ENCODE measurements at regions not wholly inside any gene's neighbourhood (a gene's known extent, or its start where the extent isn't known, plus 50 kb on each side); places are given as distances from the start of the nearest gene placed in this dataset.

DNA sequence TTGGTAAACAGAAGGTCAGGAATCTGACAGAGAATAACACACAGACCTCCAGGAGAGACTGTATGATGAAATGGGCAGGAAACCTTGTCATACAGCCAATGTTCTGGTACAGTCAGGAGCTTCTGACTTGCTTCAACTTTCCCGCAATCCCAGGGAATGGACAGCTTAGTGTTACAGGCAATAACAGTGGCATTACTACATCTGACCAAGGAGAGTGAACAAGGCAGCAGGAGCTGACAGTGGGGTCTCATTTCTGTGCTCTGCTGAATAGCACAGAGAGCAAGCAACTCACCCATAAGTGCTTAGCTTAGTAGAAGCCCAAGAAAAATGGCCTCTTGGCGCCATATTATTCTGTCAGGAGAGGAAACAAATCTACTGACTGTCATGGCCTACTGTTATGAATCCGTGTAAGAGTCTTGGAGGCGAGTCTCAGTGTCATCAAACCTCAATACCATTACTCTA, 186.2 kb upstream of the MTPN start:
- peaks cover 0 to 7% of the 10 kb centered on the region in 2 donors for H3K9me3 ChIP-seq (ENCODE audit: control insufficient read depth in 1 of 2, low read length in 2 of 2)
- no peak overlapping the region for H3K9ac ChIP-seq (ENCODE audit: low read depth in 1 of 2, low read length in 2 of 2)
- H3K4me1 ChIP-seq (ENCODE audit: control insufficient read depth in 1 of 2, insufficient read depth in 2 of 2, low read length in 2 of 2), result no peaks in the 10 kb centered on the region
- no peaks in the 10 kb centered on the region for H3K36me3 ChIP-seq (ENCODE audit: control insufficient read depth in 1 of 2, insufficient read depth in 2 of 2, low read length in 2 of 2)
- no peak overlapping the region for H3K27ac ChIP-seq (ENCODE audit: low read depth, low read length)
- no peak overlapping the region for H3K4me3 ChIP-seq (ENCODE audit: low read depth in 1 of 2, low read length in 2 of 2)
- H3K27me3 ChIP-seq (ENCODE audit: control insufficient read depth in 1 of 2, insufficient read depth in 2 of 2, low read length in 2 of 2), result no peaks in the 10 kb centered on the region

DNA sequence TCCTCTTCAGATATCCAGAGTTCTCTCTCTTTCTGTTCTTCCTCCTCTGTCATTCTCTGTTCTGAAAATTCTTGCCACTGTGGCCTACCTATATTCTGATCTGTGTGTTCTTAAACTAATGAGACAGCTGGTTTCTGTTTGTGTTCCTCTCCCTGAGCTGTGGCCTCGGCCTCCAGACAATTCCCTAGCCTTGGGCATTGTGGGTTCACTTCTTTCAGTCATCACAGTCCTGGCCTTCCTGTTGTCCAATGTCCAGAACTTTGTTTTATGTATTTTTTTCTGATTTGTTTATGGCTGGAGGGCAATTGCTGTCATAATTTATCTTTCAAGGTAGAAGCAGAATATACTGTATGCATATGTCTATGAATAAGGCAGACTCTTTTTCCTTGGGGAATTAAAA, 173.2 kb upstream of the MTPN start:
- H3K9ac ChIP-seq (ENCODE audit: low read depth in 1 of 2, low read length in 2 of 2), result no peak overlapping the region
- H3K9me3 ChIP-seq (ENCODE audit: control insufficient read depth in 1 of 2, low read length in 2 of 2), result no peaks in the 10 kb centered on the region
- H3K27me3 ChIP-seq (ENCODE audit: control insufficient read depth in 1 of 2, insufficient read depth in 2 of 2, low read length in 2 of 2), result no peaks in the 10 kb centered on the region
- no peaks in the 10 kb centered on the region for H3K36me3 ChIP-seq (ENCODE audit: control insufficient read depth in 1 of 2, insufficient read depth in 2 of 2, low read length in 2 of 2)
- no peaks in the 10 kb centered on the region for H3K4me1 ChIP-seq (ENCODE audit: control insufficient read depth in 1 of 2, insufficient read depth in 2 of 2, low read length in 2 of 2)
- H3K27ac ChIP-seq (ENCODE audit: low read depth, low read length), result no peak overlapping the region
- H3K4me3 ChIP-seq (ENCODE audit: low read depth in 1 of 2, low read length in 2 of 2), result no peak overlapping the region

DNA sequence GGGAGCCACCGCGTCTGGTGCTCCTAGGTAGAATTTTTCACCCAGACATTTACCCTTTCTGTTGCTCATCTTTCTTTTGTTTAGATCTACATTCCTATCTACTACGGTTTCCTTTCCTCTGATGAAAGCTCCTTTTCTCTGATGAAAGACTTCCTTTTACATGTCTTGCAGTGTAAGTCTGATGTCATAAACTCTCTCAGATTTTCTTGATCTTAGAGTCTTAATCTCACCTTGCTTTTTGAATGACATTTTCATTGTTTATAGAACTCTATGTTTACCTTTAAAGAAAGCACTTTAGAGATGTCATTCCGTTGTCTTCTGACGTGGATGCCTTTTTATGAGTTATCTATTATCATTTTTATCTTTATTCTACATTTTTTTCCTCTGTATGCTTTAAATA, 171.8 kb upstream of the MTPN start:
- no peaks in the 10 kb centered on the region for H3K9me3 ChIP-seq (ENCODE audit: control insufficient read depth in 1 of 2, low read length in 2 of 2)

DNA sequence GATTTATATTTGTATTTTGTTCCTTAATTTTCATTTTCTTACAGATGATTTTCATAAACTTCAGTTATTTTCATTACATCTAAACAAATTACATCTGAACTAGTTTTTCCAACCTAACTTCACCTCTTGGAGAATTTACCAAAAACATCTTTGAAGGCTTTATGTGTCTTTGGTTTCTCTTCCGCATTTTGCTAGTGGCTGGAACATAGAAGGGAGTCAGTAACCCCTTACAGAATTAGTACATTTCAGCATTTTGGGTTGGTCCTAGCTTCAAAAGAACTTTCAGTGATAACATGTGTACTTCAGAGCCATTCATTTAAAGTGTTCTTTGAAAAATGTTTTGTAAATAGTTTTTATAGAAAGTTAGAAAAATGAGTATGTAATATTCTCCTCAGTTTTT, 169.8 kb upstream of the MTPN start:
- Histone ChIP-seq H3K9me3 (ENCODE audit: control insufficient read depth in 1 of 2, low read length in 2 of 2) (no peaks in the 10 kb centered on the region), H3K9ac (ENCODE audit: low read depth in 1 of 2, low read length in 2 of 2) (no peak overlapping the region), H3K4me3 (ENCODE audit: low read depth in 1 of 2, low read length in 2 of 2) (no peak overlapping the region), H3K36me3 (ENCODE audit: control insufficient read depth in 1 of 2, insufficient read depth in 2 of 2, low read length in 2 of 2) (no peaks in the 10 kb centered on the region), H3K27me3 (ENCODE audit: control insufficient read depth in 1 of 2, insufficient read depth in 2 of 2, low read length in 2 of 2) (no peaks in the 10 kb centered on the region), H3K27ac (ENCODE audit: low read depth, low read length) (no peak overlapping the region), H3K4me1 (ENCODE audit: control insufficient read depth in 1 of 2, insufficient read depth in 2 of 2, low read length in 2 of 2) (no peaks in the 10 kb centered on the region)

More for the DNA sequence above, 171.8 kb upstream of the MTPN start:
- Histone ChIP-seq H3K36me3 (ENCODE audit: control insufficient read depth in 1 of 2, insufficient read depth in 2 of 2, low read length in 2 of 2) (no peaks in the 10 kb centered on the region), H3K4me3 (ENCODE audit: low read depth in 1 of 2, low read length in 2 of 2) (no peak overlapping the region), H3K4me1 (ENCODE audit: control insufficient read depth in 1 of 2, insufficient read depth in 2 of 2, low read length in 2 of 2) (no peaks in the 10 kb centered on the region), H3K27ac (ENCODE audit: low read depth, low read length) (no peak overlapping the region), H3K27me3 (ENCODE audit: control insufficient read depth in 1 of 2, insufficient read depth in 2 of 2, low read length in 2 of 2) (no peaks in the 10 kb centered on the region), H3K9ac (ENCODE audit: low read depth in 1 of 2, low read length in 2 of 2) (no peak overlapping the region)

DNA sequence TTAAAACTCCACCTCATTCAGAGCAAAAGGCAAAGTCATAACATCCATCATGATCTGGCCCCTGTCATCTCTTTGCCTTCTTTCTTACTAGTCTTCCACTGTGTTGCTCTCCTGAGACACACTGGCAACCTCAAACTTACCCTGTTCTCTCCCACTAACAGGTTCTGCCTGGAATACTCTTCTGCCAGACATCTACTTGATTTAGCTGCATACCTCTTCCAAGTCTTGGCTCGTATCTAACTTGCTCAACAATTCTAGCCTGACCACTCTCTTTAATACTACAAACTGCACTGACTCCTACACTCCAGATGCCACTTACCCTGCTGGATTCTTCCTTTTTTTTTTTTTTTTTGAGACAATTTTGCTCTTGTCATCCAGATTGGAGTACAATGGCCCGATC, 167.0 kb upstream of the MTPN start:
- Histone ChIP-seq H3K9me3 (ENCODE audit: control insufficient read depth in 1 of 2, low read length in 2 of 2) (no peaks in the 10 kb centered on the region), H3K36me3 (ENCODE audit: control insufficient read depth in 1 of 2, insufficient read depth in 2 of 2, low read length in 2 of 2) (no peaks in the 10 kb centered on the region), H3K9ac (ENCODE audit: low read depth in 1 of 2, low read length in 2 of 2) (no peak overlapping the region), H3K27me3 (ENCODE audit: control insufficient read depth in 1 of 2, insufficient read depth in 2 of 2, low read length in 2 of 2) (no peaks in the 10 kb centered on the region), H3K27ac (ENCODE audit: low read depth, low read length) (no peak overlapping the region), H3K4me3 (ENCODE audit: low read depth in 1 of 2, low read length in 2 of 2) (no peak overlapping the region), H3K4me1 (ENCODE audit: control insufficient read depth in 1 of 2, insufficient read depth in 2 of 2, low read length in 2 of 2) (no peaks in the 10 kb centered on the region)

DNA sequence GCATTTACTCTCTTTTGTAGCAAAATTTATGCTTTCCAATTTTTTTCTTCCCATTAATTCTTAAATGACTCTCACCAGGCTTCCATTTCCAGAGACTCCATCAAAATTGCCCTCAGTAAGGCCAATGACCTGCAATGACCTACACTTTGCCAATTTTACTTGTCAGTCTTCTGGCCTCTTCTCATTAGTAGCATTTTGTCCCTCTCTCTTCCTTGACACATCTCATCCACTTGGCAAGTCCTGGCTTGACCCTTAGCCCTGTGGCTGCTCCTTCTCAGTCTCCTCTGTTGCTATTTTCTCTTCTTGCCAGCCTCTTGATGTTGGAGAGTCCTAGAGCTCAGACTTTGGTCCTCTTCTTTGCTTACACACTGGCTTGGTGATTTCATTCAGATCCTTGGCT, 166.1 kb upstream of the MTPN start:
- Histone ChIP-seq H3K9ac (ENCODE audit: low read depth in 1 of 2, low read length in 2 of 2) (no peak overlapping the region), H3K36me3 (ENCODE audit: control insufficient read depth in 1 of 2, insufficient read depth in 2 of 2, low read length in 2 of 2) (no peaks in the 10 kb centered on the region), H3K4me3 (ENCODE audit: low read depth in 1 of 2, low read length in 2 of 2) (no peak overlapping the region), H3K27ac (ENCODE audit: low read depth, low read length) (no peak overlapping the region), H3K4me1 (ENCODE audit: control insufficient read depth in 1 of 2, insufficient read depth in 2 of 2, low read length in 2 of 2) (no peaks in the 10 kb centered on the region), H3K27me3 (ENCODE audit: control insufficient read depth in 1 of 2, insufficient read depth in 2 of 2, low read length in 2 of 2) (no peaks in the 10 kb centered on the region), H3K9me3 (ENCODE audit: control insufficient read depth in 1 of 2, low read length in 2 of 2) (no peaks in the 10 kb centered on the region)

DNA sequence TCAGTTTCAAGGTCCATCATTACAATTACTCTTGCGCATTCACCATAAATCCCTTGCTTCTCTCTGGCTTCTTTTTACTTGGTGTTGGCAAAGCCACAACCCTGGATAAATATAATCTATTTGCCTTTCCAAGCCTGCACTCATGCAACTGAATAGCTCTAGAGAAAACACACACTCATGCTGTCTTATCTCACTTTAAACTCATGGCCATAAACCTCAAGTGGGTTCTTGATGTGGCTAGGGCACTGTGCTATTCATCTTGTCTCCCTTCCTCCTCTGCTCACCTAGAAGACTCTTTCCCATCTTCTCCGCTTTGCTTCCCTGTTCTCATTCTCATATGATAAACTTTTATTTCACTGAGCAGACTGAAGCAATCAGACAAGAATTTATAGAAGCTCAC, 165.4 kb upstream of the MTPN start:
- no peaks in the 10 kb centered on the region for H3K36me3 ChIP-seq (ENCODE audit: control insufficient read depth in 1 of 2, insufficient read depth in 2 of 2, low read length in 2 of 2)
- H3K4me1 ChIP-seq (ENCODE audit: control insufficient read depth in 1 of 2, insufficient read depth in 2 of 2, low read length in 2 of 2), result no peaks in the 10 kb centered on the region
- H3K27ac ChIP-seq (ENCODE audit: low read depth, low read length), result no peak overlapping the region
- no peaks in the 10 kb centered on the region for H3K9me3 ChIP-seq (ENCODE audit: control insufficient read depth in 1 of 2, low read length in 2 of 2)
- H3K4me3 ChIP-seq (ENCODE audit: low read depth in 1 of 2, low read length in 2 of 2), result no peak overlapping the region
- no peaks in the 10 kb centered on the region for H3K27me3 ChIP-seq (ENCODE audit: control insufficient read depth in 1 of 2, insufficient read depth in 2 of 2, low read length in 2 of 2)
- H3K9ac ChIP-seq (ENCODE audit: low read depth in 1 of 2, low read length in 2 of 2), result no peak overlapping the region

DNA sequence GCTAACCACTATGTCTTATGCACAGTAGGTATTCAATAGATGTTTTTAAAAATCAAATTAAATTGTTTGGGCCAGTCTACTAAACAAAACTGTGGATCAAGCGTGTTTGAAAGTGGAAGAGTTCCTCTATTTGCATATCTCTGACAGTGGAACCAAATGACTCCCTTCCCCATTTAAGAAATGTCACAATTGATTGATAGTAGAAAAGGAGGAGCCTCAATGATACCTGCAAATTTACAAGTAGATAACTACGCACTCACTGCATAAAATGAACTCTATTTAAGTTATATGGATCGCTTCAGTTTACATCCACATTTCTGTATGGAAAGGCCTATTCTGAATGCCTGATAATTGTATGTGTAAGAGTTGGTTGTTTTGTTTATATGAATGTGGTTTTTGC, 163.3 kb upstream of the MTPN start:
- Histone ChIP-seq H3K4me1 (ENCODE audit: control insufficient read depth in 1 of 2, insufficient read depth in 2 of 2, low read length in 2 of 2) (no peaks in the 10 kb centered on the region), H3K27ac (ENCODE audit: low read depth, low read length) (no peak overlapping the region), H3K4me3 (ENCODE audit: low read depth in 1 of 2, low read length in 2 of 2) (no peak overlapping the region), H3K36me3 (ENCODE audit: control insufficient read depth in 1 of 2, insufficient read depth in 2 of 2, low read length in 2 of 2) (no peaks in the 10 kb centered on the region), H3K27me3 (ENCODE audit: control insufficient read depth in 1 of 2, insufficient read depth in 2 of 2, low read length in 2 of 2) (no peaks in the 10 kb centered on the region), H3K9ac (ENCODE audit: low read depth in 1 of 2, low read length in 2 of 2) (no peak overlapping the region), H3K9me3 (ENCODE audit: control insufficient read depth in 1 of 2, low read length in 2 of 2) (no peaks in the 10 kb centered on the region)

DNA sequence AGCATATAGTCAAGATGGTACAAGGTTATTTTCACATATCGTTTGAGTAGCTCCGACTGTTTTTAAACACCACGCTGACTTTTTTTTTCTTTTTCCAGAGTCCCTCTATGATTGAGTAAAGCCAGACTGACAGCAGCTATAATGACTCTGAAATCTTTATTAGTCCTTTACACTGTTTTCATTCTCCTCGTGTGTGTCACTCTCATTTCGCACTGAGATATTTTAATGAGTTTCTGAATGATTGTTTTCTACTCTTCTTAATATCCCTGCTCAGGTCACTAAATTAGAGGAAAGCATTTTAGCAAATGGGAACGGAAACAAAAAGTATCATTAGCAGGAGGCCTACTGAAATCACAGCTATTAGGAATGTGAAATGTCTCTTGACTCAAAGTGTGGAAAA, 162.3 kb upstream of the MTPN start:
- Histone ChIP-seq H3K9me3 (ENCODE audit: control insufficient read depth in 1 of 2, low read length in 2 of 2) (no peaks in the 10 kb centered on the region), H3K36me3 (ENCODE audit: control insufficient read depth in 1 of 2, insufficient read depth in 2 of 2, low read length in 2 of 2) (no peaks in the 10 kb centered on the region), H3K4me1 (ENCODE audit: control insufficient read depth in 1 of 2, insufficient read depth in 2 of 2, low read length in 2 of 2) (no peaks in the 10 kb centered on the region), H3K27ac (ENCODE audit: low read depth, low read length) (no peak overlapping the region), H3K9ac (ENCODE audit: low read depth in 1 of 2, low read length in 2 of 2) (no peak overlapping the region), H3K27me3 (ENCODE audit: control insufficient read depth in 1 of 2, insufficient read depth in 2 of 2, low read length in 2 of 2) (no peaks in the 10 kb centered on the region), H3K4me3 (ENCODE audit: low read depth in 1 of 2, low read length in 2 of 2) (no peak overlapping the region)

DNA sequence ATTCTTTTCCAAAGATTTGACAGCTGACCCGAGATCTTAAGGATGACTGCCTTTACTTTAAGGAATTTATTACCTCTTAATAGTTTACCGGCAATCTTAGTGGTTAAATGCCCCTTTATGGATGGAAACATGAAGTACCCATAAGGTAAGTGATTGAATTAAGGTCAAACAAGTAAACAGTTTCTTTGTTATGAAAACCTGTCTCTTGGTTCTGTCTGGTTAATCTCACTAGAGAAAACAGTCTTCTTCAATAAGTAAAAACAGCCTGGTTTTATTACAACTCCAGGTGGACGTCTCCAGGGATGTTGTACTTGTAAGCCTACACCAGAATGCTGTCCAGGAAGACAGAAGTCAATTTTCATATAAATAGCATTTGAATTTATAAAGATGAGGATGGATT, 161.8 kb upstream of the MTPN start:
- H3K9ac ChIP-seq (ENCODE audit: low read depth in 1 of 2, low read length in 2 of 2), result no peak overlapping the region
- no peaks in the 10 kb centered on the region for H3K4me1 ChIP-seq (ENCODE audit: control insufficient read depth in 1 of 2, insufficient read depth in 2 of 2, low read length in 2 of 2)
- no peaks in the 10 kb centered on the region for H3K9me3 ChIP-seq (ENCODE audit: control insufficient read depth in 1 of 2, low read length in 2 of 2)
- no peaks in the 10 kb centered on the region for H3K27me3 ChIP-seq (ENCODE audit: control insufficient read depth in 1 of 2, insufficient read depth in 2 of 2, low read length in 2 of 2)
- no peak overlapping the region for H3K27ac ChIP-seq (ENCODE audit: low read depth, low read length)
- no peak overlapping the region for H3K4me3 ChIP-seq (ENCODE audit: low read depth in 1 of 2, low read length in 2 of 2)
- no peaks in the 10 kb centered on the region for H3K36me3 ChIP-seq (ENCODE audit: control insufficient read depth in 1 of 2, insufficient read depth in 2 of 2, low read length in 2 of 2)

DNA sequence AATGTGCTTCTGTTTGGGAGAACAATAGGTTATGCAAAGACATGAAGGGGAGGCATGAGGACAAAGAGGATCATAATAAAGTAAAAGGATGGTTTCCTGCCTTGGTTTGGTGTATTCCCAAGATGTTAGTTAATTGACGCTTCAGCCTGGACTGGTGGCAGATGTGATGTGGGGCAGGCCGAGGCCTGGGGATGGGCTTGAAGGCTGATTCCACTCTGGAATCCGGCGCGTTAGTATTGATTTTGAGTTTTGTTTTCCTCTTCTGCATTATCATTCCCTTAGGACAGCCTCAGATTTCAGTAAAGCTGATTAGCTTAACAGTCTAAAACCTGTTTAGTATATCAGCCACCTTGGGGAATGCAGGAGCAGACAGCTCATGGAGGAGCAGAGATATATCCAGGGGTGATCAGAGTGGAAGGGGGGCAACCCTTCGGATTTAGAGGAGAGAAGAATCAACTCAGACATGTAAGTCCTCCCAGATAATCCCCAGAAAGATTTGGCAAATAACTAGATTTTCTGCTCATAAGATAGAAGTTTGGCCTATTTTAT, 159.8 kb upstream of the MTPN start:
- H3K36me3 ChIP-seq (ENCODE audit: control insufficient read depth in 1 of 2, insufficient read depth in 2 of 2, low read length in 2 of 2), result no peaks in the 10 kb centered on the region
- H3K9ac ChIP-seq (ENCODE audit: low read depth in 1 of 2, low read length in 2 of 2), result no peak overlapping the region
- no peaks in the 10 kb centered on the region for H3K27me3 ChIP-seq (ENCODE audit: control insufficient read depth in 1 of 2, insufficient read depth in 2 of 2, low read length in 2 of 2)
- H3K4me1 ChIP-seq (ENCODE audit: control insufficient read depth in 1 of 2, insufficient read depth in 2 of 2, low read length in 2 of 2), result no peaks in the 10 kb centered on the region
- H3K27ac ChIP-seq (ENCODE audit: low read depth, low read length), result no peak overlapping the region
- no peaks in the 10 kb centered on the region for H3K9me3 ChIP-seq (ENCODE audit: control insufficient read depth in 1 of 2, low read length in 2 of 2)
- H3K4me3 ChIP-seq (ENCODE audit: low read depth in 1 of 2, low read length in 2 of 2), result no peak overlapping the region
